HG02798 (cell line): ENCODE measurements at regions not wholly inside any gene's neighbourhood (a gene's known extent, or its start where the extent isn't known, plus 50 kb on each side); places are given as distances from the start of the nearest gene placed in this dataset.

Experiments
- ATAC-seq: cut with Tn5 transposase; IDR thresholded peaks from one replicate; pipeline ENCODE4 v1.9.1; 2021; ENCODE audit warnings: mild to moderate bottlenecking; ENCODE audit not compliant: unreplicated experiment, poor library complexity

- ATAC-seq = no peak
Observed at GRCh38 chr12:98358144-98358543, 157.2 kb upstream of the TMPO start.

GRCh38 chr12:98359856-98360255 lies 155.5 kb upstream of the TMPO start:
- ATAC-seq = no peak

GRCh38 chr12:98360401-98360800 lies 155.0 kb upstream of the TMPO start:
- ATAC-seq = no peak

GRCh38 chr12:98369581-98369980 lies 145.8 kb upstream of the TMPO start:
- ATAC-seq = no peak

GRCh38 chr12:98370976-98371375 lies 144.4 kb upstream of the TMPO start:
- no peak for ATAC-seq

GRCh38 chr12:98371419-98371818 lies 144.0 kb upstream of the TMPO start:
- ATAC-seq = no peak

- ATAC-seq = no peak
Observed at GRCh38 chr12:98372340-98373024, 142.9 kb upstream of the TMPO start.

- ATAC-seq = no peak
Observed at GRCh38 chr12:98373025-98373554, 142.3 kb upstream of the TMPO start.

GRCh38 chr12:98374007-98374406 lies 141.4 kb upstream of the TMPO start:
- ATAC-seq = no peak

- no peak for ATAC-seq
Observed at GRCh38 chr12:98379106-98379505, 136.3 kb upstream of the TMPO start.

- ATAC-seq = no peak
Observed at GRCh38 chr12:98385641-98386040, 129.7 kb upstream of the TMPO start.

GRCh38 chr12:98387444-98387843 lies 127.9 kb upstream of the TMPO start:
- no peak for ATAC-seq

GRCh38 chr12:98388126-98388525 lies 127.3 kb upstream of the TMPO start:
- no peak for ATAC-seq

- no peak for ATAC-seq
Observed at GRCh38 chr12:98389593-98389992, 125.8 kb upstream of the TMPO start.

GRCh38 chr12:98397323-98398105 lies 117.9 kb upstream of the TMPO start:
- ATAC-seq = peak; percentile 92

GRCh38 chr12:98399532-98399931 lies 115.9 kb upstream of the TMPO start:
- ATAC-seq = peak; percentile 59

- ATAC-seq = no peak
Observed at GRCh38 chr12:98401427-98401826, 114.0 kb upstream of the TMPO start.

- ATAC-seq = no peak
Observed at GRCh38 chr12:98402091-98402490, 113.3 kb upstream of the TMPO start.

GRCh38 chr12:98402671-98403070 lies 112.7 kb upstream of the TMPO start:
- ATAC-seq = no peak

- ATAC-seq = no peak
Observed at GRCh38 chr12:98403385-98403784, 112.0 kb upstream of the TMPO start.

- ATAC-seq = no peak
Observed at GRCh38 chr12:98403936-98404335, 111.5 kb upstream of the TMPO start.
